Endothelial cell of umbilical vein (primary cell): ENCODE measurements at regions not wholly inside any gene's neighbourhood (a gene's known extent, or its start where the extent isn't known, plus 50 kb on each side); places are given as distances from the start of the nearest gene placed in this dataset.

Experiments used
- BruUV-seq: library from RNA; stranded (reverse); fragments of 400-500 nt; replicated peaks from 2 replicates; lab custom pipeline; 2021; lab: Mats Ljungman, UMichigan
- CTCF ChIA-PET: fragments of 300-600, 350-600 bp; sonication (Branson Sonifier 250); formaldehyde crosslinking; loops from one replicate; lab custom pipeline; 2021; ENCODE audit warnings: antibody characterized with exemption, inconsistent platforms; lab: Charles Lee
- POLR2A ChIA-PET: fragments of 300-600, 350-600 bp; sonication (Branson Sonifier 250); formaldehyde crosslinking; loops from one replicate; lab custom pipeline; 2021; ENCODE audit warnings: antibody characterized with exemption, inconsistent platforms; lab: Charles Lee
- DNase-seq: peaks from one replicate; pipeline ENCODE4 v3.0.0-alpha.2; 2011; ENCODE audit warnings: low read depth, low spot score
- FAIRE-seq: peaks from 2 replicates; lab custom pipeline; 2011; peaks lifted over from hg19 to GRCh38; lab: Jason Lieb, UNC
- H2AFZ ChIP-seq: 2 replicates; pipeline ENCODE4 v1.6.0; 2012; ENCODE audit warnings: low read depth, low read length, control low read depth, inconsistent platforms
- H3K27ac ChIP-seq: 2 replicates; pipeline ENCODE4 v1.5.1; 2011; ENCODE audit warnings: low read depth, mild to moderate bottlenecking, control low read depth, low read length, moderate library complexity; ENCODE audit not compliant: insufficient read depth
- H3K27me3 ChIP-seq, 2 experiments: 2 replicates each; pipeline versions ENCODE4 v1.6.0 to v1.6.1; 2011; ENCODE audit warnings: low read length in 2 of 2, mixed read lengths in 1 of 2; ENCODE audit not compliant: control insufficient read depth in 2 of 2, insufficient read depth in 2 of 2
- H3K36me3 ChIP-seq, 2 experiments: 2 replicates in 1 of 2; 3 replicates in 1 of 2; pipeline ENCODE4 v1.5.1; 2011; ENCODE audit warnings: low read length in 2 of 2, mild to moderate bottlenecking in 1 of 2, moderate library complexity in 1 of 2; ENCODE audit not compliant: control insufficient read depth in 2 of 2, insufficient read depth in 2 of 2; ENCODE audit errors: extremely low read depth in 1 of 2
- H3K4me1 ChIP-seq: 3 replicates; pipeline ENCODE4 v1.5.1; 2011; ENCODE audit warnings: mild to moderate bottlenecking, low read length; ENCODE audit not compliant: control insufficient read depth, insufficient read depth; ENCODE audit errors: extremely low read depth
- H3K4me2 ChIP-seq: 2 replicates; pipeline ENCODE4 v1.6.1; 2011; ENCODE audit warnings: low read length, control low read depth, mixed read lengths; ENCODE audit not compliant: insufficient read depth
- H3K4me3 ChIP-seq, 3 experiments: fragments of 200-600 bp in 1 of 3; sonication (generic), shearing (Covaris generic) in 1 of 3; replicated peaks in 1 of 3; 2 replicates each; pipeline ENCODE4 v1.5.1; 2011 to 2016; ENCODE audit warnings: control low read depth in 3 of 3, low read length in 3 of 3, mild to moderate bottlenecking in 2 of 3, inconsistent platforms in 1 of 3, low read depth in 1 of 3, moderate library complexity in 1 of 3; ENCODE audit not compliant: insufficient read depth in 1 of 3
- H3K79me2 ChIP-seq: 2 replicates; pipeline ENCODE4 v1.6.0; 2012; ENCODE audit warnings: low read length, inconsistent platforms; ENCODE audit not compliant: control insufficient read depth, insufficient read depth
- H3K9ac ChIP-seq: replicated peaks from 2 replicates; pipeline ENCODE3; 2011; ENCODE audit warnings: low read length, control low read depth; ENCODE audit not compliant: insufficient read depth; ENCODE audit errors: extremely low read depth
- H3K9me1 ChIP-seq: replicated peaks from 3 replicates; pipeline ENCODE4 v1.6.0; 2011; ENCODE audit warnings: mild to moderate bottlenecking, low read length; ENCODE audit not compliant: control insufficient read depth, insufficient read depth; ENCODE audit errors: extremely low read depth
- H3K9me3 ChIP-seq: replicated peaks from 2 replicates; pipeline ENCODE4 v1.5.1; 2012; ENCODE audit warnings: low read length, inconsistent platforms; ENCODE audit not compliant: control insufficient read depth, insufficient read depth
- H4K20me1 ChIP-seq: replicated peaks from 2 replicates; pipeline ENCODE3; 2011; ENCODE audit warnings: mild to moderate bottlenecking, low read length; ENCODE audit not compliant: control insufficient read depth, insufficient read depth; ENCODE audit errors: extremely low read depth
- CTCF ChIP-seq, 2 donors: IDR thresholded peaks; 1 replicate in 1 of 2; 2 replicates in 1 of 2; pipeline ENCODE4 v1.5.1; 2011; ENCODE audit warnings: low read length in 2 of 2, mild to moderate bottlenecking in 2 of 2, moderate library complexity in 2 of 2, control low read depth in 1 of 2, inconsistent platforms in 1 of 2, low read depth in 1 of 2; ENCODE audit not compliant: insufficient read depth in 1 of 2; ENCODE audit errors: extremely low read depth in 1 of 2
- EZH2 ChIP-seq: IDR thresholded peaks from 2 replicates; pipeline ENCODE4 v1.6.1; 2012; ENCODE audit warnings: borderline replicate concordance, low read depth, mild to moderate bottlenecking, moderate library complexity, low read length, inconsistent platforms; ENCODE audit not compliant: severe bottlenecking
- FOS ChIP-seq: IDR thresholded peaks from 2 replicates; pipeline ENCODE4 v1.6.1; 2011; ENCODE audit warnings: mild to moderate bottlenecking, low read length, moderate library complexity, borderline replicate concordance; ENCODE audit not compliant: insufficient read depth
- GATA2 ChIP-seq: IDR thresholded peaks from 2 replicates; pipeline ENCODE4 v1.7.0; 2011; ENCODE audit warnings: low read depth, mild to moderate bottlenecking, moderate library complexity, mixed read lengths, low read length; ENCODE audit not compliant: insufficient read length, insufficient read depth
- JUN ChIP-seq: IDR thresholded peaks from 2 replicates; pipeline ENCODE4 v1.6.1; 2011; ENCODE audit warnings: borderline replicate concordance, low read depth; ENCODE audit not compliant: insufficient read length, insufficient read depth
- MAX ChIP-seq: IDR thresholded peaks from 2 replicates; pipeline ENCODE4 v1.6.1; 2011; ENCODE audit not compliant: insufficient read depth, insufficient read length
- MYC ChIP-seq: IDR thresholded peaks from one replicate; pipeline ENCODE4 v1.6.1; 2011; ENCODE audit warnings: mild to moderate bottlenecking, low read depth, low read length
- POLR2A ChIP-seq: IDR thresholded peaks from 2 replicates; pipeline ENCODE4 v1.6.1; 2012; ENCODE audit warnings: low read depth, mild to moderate bottlenecking, control low read depth, low read length
- POLR2AphosphoS5 ChIP-seq: IDR thresholded peaks from 2 replicates; pipeline ENCODE4 v1.6.1; 2012; ENCODE audit warnings: low read depth, mild to moderate bottlenecking, control low read depth, low read length, moderate library complexity; ENCODE audit not compliant: insufficient read depth
- dilution Hi-C: fragments of 300-500 bp; cut with MboI; formaldehyde crosslinking; loops from one replicate; pipeline ENCODE4 v1.15.0; 2019; ENCODE audit warnings: low sequenced_read_pairs; ENCODE audit not compliant: extremely low pct_ligation_motif_present
- intact Hi-C: fragments of 100-400 bp; cut with micrococcal nuclease; formaldehyde crosslinking; loops from one replicate; pipeline ENCODE4 v1.10.0; 2022

- POLR2A ChIA-PET = no interaction called here
- Histone ChIP-seq H3K9me1 (no peaks in the 10 kb centered on the region), H3K4me2 (no peak overlapping the region), H4K20me1 (no peaks in the 10 kb centered on the region), H2AFZ (no peak overlapping the region), H3K9ac (no peak overlapping the region), H3K79me2 (no peaks in the 10 kb centered on the region), H3K9me3 (peaks cover 2% of the 10 kb centered on the region), H3K4me3 (no peak overlapping the region), H3K27me3 (no peaks in the 10 kb centered on the region), H3K27ac (no peak overlapping the region), H3K36me3 (no peaks in the 10 kb centered on the region), H3K4me1 (no peaks in the 10 kb centered on the region)
- TF ChIP-seq POLR2AphosphoS5 = no peak
- no peak for TF ChIP-seq POLR2A
- TF ChIP-seq MYC = no peak
- TF ChIP-seq MAX = no peak
- no peak for TF ChIP-seq CTCF (IDR thresholded peaks at IDR 0.05; ENCODE audit: extremely low read depth in 1 of 2, insufficient read depth in 1 of 2, low read depth in 1 of 2, low read length in 2 of 2)
- no peak for TF ChIP-seq FOS
- TF ChIP-seq GATA2 = no peak
- no peak for TF ChIP-seq EZH2
- no peak for TF ChIP-seq JUN
- dilution Hi-C loops (no loop called here), intact Hi-C loops (no loop called here)
- DNase-seq = no peak
- FAIRE-seq = no peak
- CTCF ChIA-PET = no interaction called here
- BruUV-seq = no TSS peak
Observed at GRCh38 chr7:69260023-69260422, 338.3 kb upstream of the AUTS2 start.
